IMR-90 (cell line): ENCODE measurements at regions not wholly inside any gene's neighbourhood (a gene's known extent, or its start where the extent isn't known, plus 50 kb on each side); places are given as distances from the start of the nearest gene placed in this dataset.

Experiments used
- ATAC-seq: fragments of 200-7000 bp; cut with Tn5 transposase; 2 replicates; pipeline ENCODE4 v1.9.1; 2020; ENCODE audit warnings: low read depth, mild to moderate bottlenecking, moderate library complexity
- BruUV-seq: library from RNA; stranded (reverse); fragments of 400-500 nt; replicated peaks from 2 replicates; lab custom pipeline; 2021; lab: Mats Ljungman, UMichigan
- CTCF ChIA-PET: fragments of 300-600 bp; formaldehyde crosslinking; extraction: SDS; loops from one replicate; lab custom pipeline; 2021; ENCODE audit warnings: antibody characterized with exemption; lab: Yijun Ruan, JAX
- POLR2A ChIA-PET: fragments of 300-600 bp; sonication (Branson Sonifier 250); formaldehyde crosslinking; loops from one replicate; lab custom pipeline; 2022; ENCODE audit warnings: antibody characterized with exemption; ENCODE audit not compliant: unreplicated experiment; lab: Charles Lee
- DNase-seq: peaks from one replicate; pipeline ENCODE4 v3.0.0; 2013
- H2AFZ ChIP-seq: replicated peaks from 2 replicates; pipeline ENCODE3; 2013; ENCODE audit warnings: low read length, mild to moderate bottlenecking; ENCODE audit not compliant: poor library complexity
- H2AK5ac ChIP-seq: 2 replicates; pipeline ENCODE4 v1.6.1; 2013; ENCODE audit warnings: low read depth, low read length, inconsistent platforms
- H2AK9ac ChIP-seq: replicated peaks from 2 replicates; pipeline ENCODE3; 2013; ENCODE audit warnings: mild to moderate bottlenecking, low read depth, low read length, moderate library complexity; ENCODE audit not compliant: poor library complexity
- H2BK120ac ChIP-seq: 2 replicates; pipeline ENCODE4 v1.6.1; 2013; ENCODE audit warnings: low read depth, low read length, inconsistent platforms
- H2BK15ac ChIP-seq: 3 replicates; pipeline ENCODE4 v1.6.1; 2013; ENCODE audit warnings: low read depth, low read length, inconsistent platforms
- H2BK20ac ChIP-seq: 2 replicates; pipeline ENCODE4 v1.6.1; 2013; ENCODE audit warnings: low read depth, mild to moderate bottlenecking, inconsistent platforms, low read length, moderate library complexity
- H2BK5ac ChIP-seq: 2 replicates; pipeline ENCODE4 v1.6.1; 2013; ENCODE audit warnings: mild to moderate bottlenecking, low read depth, low read length, inconsistent platforms; ENCODE audit not compliant: poor library complexity, severe bottlenecking
- H3K14ac ChIP-seq: replicated peaks from 2 replicates; pipeline ENCODE4 v1.6.1; 2013; ENCODE audit warnings: low read depth, low read length, inconsistent platforms
- H3K18ac ChIP-seq: 2 replicates; pipeline ENCODE4 v1.6.1; 2013; ENCODE audit warnings: low read depth, low read length, control low read depth
- H3K23ac ChIP-seq: 2 replicates; pipeline ENCODE4 v1.6.1; 2013; ENCODE audit warnings: low read depth, low read length, inconsistent platforms
- H3K27ac ChIP-seq: 2 replicates; pipeline ENCODE4 v1.5.1; 2013; ENCODE audit warnings: mild to moderate bottlenecking, control low read depth, low read length; ENCODE audit not compliant: insufficient read depth
- H3K27me3 ChIP-seq: 2 replicates; pipeline ENCODE4 v1.6.1; 2013; ENCODE audit warnings: low read length; ENCODE audit not compliant: control insufficient read depth, insufficient read depth
- H3K36me3 ChIP-seq: 2 replicates; pipeline ENCODE4 v1.6.1; 2013; ENCODE audit warnings: low read length, mixed read lengths; ENCODE audit not compliant: control insufficient read depth, insufficient read depth
- H3K4ac ChIP-seq: 2 replicates; pipeline ENCODE4 v1.6.1; 2013; ENCODE audit warnings: low read depth, low read length, inconsistent platforms
- H3K4me1 ChIP-seq: 2 replicates; pipeline ENCODE4 v1.6.1; 2013; ENCODE audit warnings: low read length, mixed read lengths; ENCODE audit not compliant: control insufficient read depth, insufficient read depth
- H3K4me2 ChIP-seq: 2 replicates; pipeline ENCODE4 v1.6.1; 2013; ENCODE audit warnings: low read depth, mild to moderate bottlenecking, control low read depth, low read length, moderate library complexity
- H3K4me3 ChIP-seq: 2 replicates; pipeline ENCODE4 v1.5.1; 2013; ENCODE audit warnings: low read depth, mild to moderate bottlenecking, control low read depth, low read length, moderate library complexity; ENCODE audit not compliant: insufficient read depth
- H3K56ac ChIP-seq: 2 replicates; pipeline ENCODE4 v1.6.1; 2013; ENCODE audit warnings: low read length, inconsistent platforms; ENCODE audit not compliant: insufficient read depth; ENCODE audit errors: extremely low read depth
- H3K79me1 ChIP-seq, 2 experiments: 2 replicates each; pipeline ENCODE4 v1.6.1; 2013; ENCODE audit warnings: low read length in 2 of 2, inconsistent platforms in 1 of 2, low read depth in 1 of 2
- H3K9ac ChIP-seq: 2 replicates; pipeline ENCODE4 v1.6.1; 2013; ENCODE audit warnings: low read depth, low read length, control low read depth
- H3K9me1 ChIP-seq: 2 replicates; pipeline ENCODE4 v1.6.1; 2013; ENCODE audit warnings: low read length, inconsistent platforms; ENCODE audit not compliant: insufficient read depth
- H3K9me3 ChIP-seq: 2 replicates; pipeline ENCODE4 v1.6.1; 2013; ENCODE audit warnings: low read length; ENCODE audit not compliant: control insufficient read depth, insufficient read depth
- H4K20me1 ChIP-seq: 2 replicates; pipeline ENCODE4 v1.6.1; 2013; ENCODE audit warnings: low read length, inconsistent platforms; ENCODE audit not compliant: insufficient read depth
- H4K5ac ChIP-seq: 2 replicates; pipeline ENCODE4 v1.6.1; 2013; ENCODE audit warnings: mild to moderate bottlenecking, low read depth, low read length, control low read depth
- H4K8ac ChIP-seq, 2 experiments: 2 replicates each; pipeline ENCODE4 v1.6.1; 2013; ENCODE audit warnings: low read depth in 2 of 2, low read length in 2 of 2, control low read depth in 1 of 2, inconsistent platforms in 1 of 2
- H4K91ac ChIP-seq: 2 replicates; pipeline ENCODE4 v1.6.1; 2013; ENCODE audit warnings: low read depth, low read length, inconsistent platforms; ENCODE audit not compliant: insufficient read depth
- BHLHE40 ChIP-seq: fragments of 150-350 bp; IDR thresholded peaks from 2 replicates; pipeline ENCODE4 v1.6.1; 2016; ENCODE audit warnings: mild to moderate bottlenecking, low read depth, low read length
- CEBPB ChIP-seq: IDR thresholded peaks from 2 replicates; pipeline ENCODE4 v1.6.1; 2012; ENCODE audit warnings: low read depth, low read length, improper control_type of control experiment
- CHD1 ChIP-seq: IDR thresholded peaks from 2 replicates; pipeline ENCODE4 v1.6.1; 2012; ENCODE audit warnings: low read depth, low read length, improper control_type of control experiment
- FOS ChIP-seq: fragments of 150-350 bp; IDR thresholded peaks from 2 replicates; pipeline ENCODE4 v1.6.1; 2016; ENCODE audit warnings: low read depth, low read length
- MAFK ChIP-seq: IDR thresholded peaks from 2 replicates; pipeline ENCODE4 v1.6.1; 2012; ENCODE audit warnings: low read depth, low read length, improper control_type of control experiment
- MAZ ChIP-seq: IDR thresholded peaks from 2 replicates; pipeline ENCODE4 v1.6.1; 2012; ENCODE audit warnings: low read depth, mild to moderate bottlenecking, low read length, improper control_type of control experiment, moderate library complexity, borderline replicate concordance
- MXI1 ChIP-seq: IDR thresholded peaks from 2 replicates; pipeline ENCODE4 v1.6.1; 2012; ENCODE audit warnings: low read depth, mild to moderate bottlenecking, low read length, moderate library complexity, borderline replicate concordance
- NFE2L2 ChIP-seq: fragments of 150-350 bp; IDR thresholded peaks from 2 replicates; pipeline ENCODE4 v1.6.1; 2016; ENCODE audit warnings: low read depth, mild to moderate bottlenecking, low read length
- POLR2A ChIP-seq: IDR thresholded peaks from 2 replicates; pipeline ENCODE4 v1.6.1; 2012; ENCODE audit warnings: mild to moderate bottlenecking, low read depth, low read length
- RAD21 ChIP-seq: IDR thresholded peaks from 2 replicates; pipeline ENCODE4 v1.6.1; 2012; ENCODE audit warnings: low read length, improper control_type of control experiment
- RCOR1 ChIP-seq: IDR thresholded peaks from 2 replicates; pipeline ENCODE4 v1.6.1; 2012; ENCODE audit warnings: mild to moderate bottlenecking, low read length, improper control_type of control experiment; ENCODE audit not compliant: insufficient replicate concordance
- SMC3 ChIP-seq: fragments of 150-350 bp; IDR thresholded peaks from 2 replicates; pipeline ENCODE4 v1.6.1; 2016; ENCODE audit warnings: low read depth, mild to moderate bottlenecking, antibody characterized with exemption, low read length, moderate library complexity
- WGBS, 2 experiments: methylation state at CpG; one replicate each; pipeline versions ENCODE4 v1.1.5 to v1.1.7; 2013; ENCODE audit warnings: missing lambda C conversion rate in 2 of 2; ENCODE audit not compliant: insufficient read length in 1 of 2; ENCODE audit errors: extremely low coverage in 2 of 2; 5-methylcytosine and 5-hydroxymethylcytosine counted together
- dilution Hi-C: fragments of 300-500 bp; cut with HindIII; formaldehyde crosslinking; loops from one replicate; pipeline ENCODE4 v1.14.3; 2018; ENCODE audit warnings: low sequenced_read_pairs; ENCODE audit not compliant: unreplicated experiment
- in situ Hi-C: fragments of 300-500 bp; cut with MboI; formaldehyde crosslinking; loops from 3 replicates; pipeline ENCODE4 v1.14.3; 2019; ENCODE audit warnings: low sequenced_read_pairs, inconsistent platforms, mixed read lengths
- intact Hi-C: fragments of 100-400 bp; cut with micrococcal nuclease; formaldehyde crosslinking; loops from 2 replicates; pipeline ENCODE4 v1.10.0; 2022
- TF ChIP-seq, protein P1 (sequence below): conservative IDR thresholded peaks from 2 replicates; pipeline ENCODE4 v1.5.1; 2012; ENCODE audit warnings: mild to moderate bottlenecking, low read depth, low read length, improper control_type of control experiment
- TF ChIP-seq, protein P2 (sequence below): fragments of 150-350 bp; IDR thresholded peaks from 2 replicates; pipeline ENCODE4 v1.6.1; 2017; ENCODE audit warnings: mild to moderate bottlenecking, antibody characterized with exemption, low read length, low read depth
- TF ChIP-seq, protein P3 (sequence below): fragments of 150-350 bp; IDR thresholded peaks from 2 replicates; pipeline ENCODE4 v1.6.1; 2016; ENCODE audit warnings: low read depth, mild to moderate bottlenecking, low read length, moderate library complexity, borderline replicate concordance

DNA sequence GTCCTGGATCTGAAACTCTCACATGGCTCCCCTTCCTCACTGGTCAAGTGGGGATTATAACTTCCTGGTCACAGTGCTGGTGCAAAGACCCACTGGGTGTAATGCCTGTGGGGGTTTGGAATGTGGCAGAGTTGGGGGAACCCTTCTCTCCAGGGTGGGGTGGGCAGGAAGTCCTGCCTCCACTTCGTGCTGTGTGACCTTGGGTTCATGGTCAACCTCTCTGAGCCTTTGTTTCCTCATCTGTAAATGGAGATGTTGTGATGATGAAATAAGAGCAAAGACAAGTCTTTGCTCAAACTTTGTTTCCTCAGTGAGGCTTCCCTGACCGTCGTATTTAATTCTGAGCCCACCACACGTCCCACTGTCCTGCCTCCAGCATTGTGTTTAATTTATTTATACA lies 564.7 kb downstream of the PTPRU start:
- POLR2A ChIA-PET, result no interaction called here
- no peak for ATAC-seq

More for the DNA sequence above, 564.7 kb downstream of the PTPRU start:
- Histone ChIP-seq H2BK5ac (no peak overlapping the region), H2AK5ac (no peak overlapping the region), H3K18ac (no peak overlapping the region), H3K27ac (no peak overlapping the region), H3K4ac (no peak overlapping the region), H3K79me1 (no peaks in the 10 kb centered on the region), H2BK20ac (no peak overlapping the region), H4K20me1 (no peaks in the 10 kb centered on the region), H3K4me1 (no peaks in the 10 kb centered on the region), H3K36me3 (no peaks in the 10 kb centered on the region), H2AK9ac (no peak overlapping the region), H4K5ac (no peak overlapping the region), H3K9me1 (0 out of 2 replicates have a peak, but pooled peaks cover 3% of the 10 kb centered on the region), H2BK120ac (no peak overlapping the region), H2AFZ (no peak overlapping the region), H3K4me3 (no peak overlapping the region), H3K9ac (no peak overlapping the region), H3K4me2 (no peak overlapping the region), H4K91ac (no peak overlapping the region), H2BK15ac (no peak overlapping the region), H3K56ac (no peak overlapping the region), H3K23ac (no peak overlapping the region), H3K9me3 (no peaks in the 10 kb centered on the region), H4K8ac (no peak overlapping the region), H3K27me3 (peaks cover 2% of the 10 kb centered on the region; the same call in 1 of the 2 replicates), H3K14ac (no peak overlapping the region)
- dilution Hi-C loops (no loop called here), in situ Hi-C loops (no loop called here), intact Hi-C loops (no loop called here)
- CTCF ChIA-PET, result no interaction called here
- WGBS, 2 experiments, result no CpG with 5 or more reads among the region's 4 CpGs
- BruUV-seq, result no TSS peak
- DNase-seq, result no peak
- TF ChIP-seq RAD21 (no peak), NFE2L2 (no peak), MAFK (no peak), MAZ (no peak), CHD1 (no peak), RCOR1 (no peak), POLR2A (no peak), MXI1 (no peak), CEBPB (no peak), BHLHE40 (no peak), FOS (no peak), SMC3 (no peak)
- TF ChIP-seq, protein P1, sequence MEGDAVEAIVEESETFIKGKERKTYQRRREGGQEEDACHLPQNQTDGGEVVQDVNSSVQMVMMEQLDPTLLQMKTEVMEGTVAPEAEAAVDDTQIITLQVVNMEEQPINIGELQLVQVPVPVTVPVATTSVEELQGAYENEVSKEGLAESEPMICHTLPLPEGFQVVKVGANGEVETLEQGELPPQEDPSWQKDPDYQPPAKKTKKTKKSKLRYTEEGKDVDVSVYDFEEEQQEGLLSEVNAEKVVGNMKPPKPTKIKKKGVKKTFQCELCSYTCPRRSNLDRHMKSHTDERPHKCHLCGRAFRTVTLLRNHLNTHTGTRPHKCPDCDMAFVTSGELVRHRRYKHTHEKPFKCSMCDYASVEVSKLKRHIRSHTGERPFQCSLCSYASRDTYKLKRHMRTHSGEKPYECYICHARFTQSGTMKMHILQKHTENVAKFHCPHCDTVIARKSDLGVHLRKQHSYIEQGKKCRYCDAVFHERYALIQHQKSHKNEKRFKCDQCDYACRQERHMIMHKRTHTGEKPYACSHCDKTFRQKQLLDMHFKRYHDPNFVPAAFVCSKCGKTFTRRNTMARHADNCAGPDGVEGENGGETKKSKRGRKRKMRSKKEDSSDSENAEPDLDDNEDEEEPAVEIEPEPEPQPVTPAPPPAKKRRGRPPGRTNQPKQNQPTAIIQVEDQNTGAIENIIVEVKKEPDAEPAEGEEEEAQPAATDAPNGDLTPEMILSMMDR, result no peak
- TF ChIP-seq, protein P2, sequence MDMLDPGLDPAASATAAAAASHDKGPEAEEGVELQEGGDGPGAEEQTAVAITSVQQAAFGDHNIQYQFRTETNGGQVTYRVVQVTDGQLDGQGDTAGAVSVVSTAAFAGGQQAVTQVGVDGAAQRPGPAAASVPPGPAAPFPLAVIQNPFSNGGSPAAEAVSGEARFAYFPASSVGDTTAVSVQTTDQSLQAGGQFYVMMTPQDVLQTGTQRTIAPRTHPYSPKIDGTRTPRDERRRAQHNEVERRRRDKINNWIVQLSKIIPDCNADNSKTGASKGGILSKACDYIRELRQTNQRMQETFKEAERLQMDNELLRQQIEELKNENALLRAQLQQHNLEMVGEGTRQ, result no peak
- TF ChIP-seq, protein P3, sequence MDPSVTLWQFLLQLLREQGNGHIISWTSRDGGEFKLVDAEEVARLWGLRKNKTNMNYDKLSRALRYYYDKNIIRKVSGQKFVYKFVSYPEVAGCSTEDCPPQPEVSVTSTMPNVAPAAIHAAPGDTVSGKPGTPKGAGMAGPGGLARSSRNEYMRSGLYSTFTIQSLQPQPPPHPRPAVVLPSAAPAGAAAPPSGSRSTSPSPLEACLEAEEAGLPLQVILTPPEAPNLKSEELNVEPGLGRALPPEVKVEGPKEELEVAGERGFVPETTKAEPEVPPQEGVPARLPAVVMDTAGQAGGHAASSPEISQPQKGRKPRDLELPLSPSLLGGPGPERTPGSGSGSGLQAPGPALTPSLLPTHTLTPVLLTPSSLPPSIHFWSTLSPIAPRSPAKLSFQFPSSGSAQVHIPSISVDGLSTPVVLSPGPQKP, result no peak
